ENCODE measurements at regions not wholly inside any gene's neighbourhood (a gene's known extent, or its start where the extent isn't known, plus 50 kb on each side); places are given as distances from the start of the nearest gene placed in this dataset.

- TF ChIP-seq, protein P1, sequence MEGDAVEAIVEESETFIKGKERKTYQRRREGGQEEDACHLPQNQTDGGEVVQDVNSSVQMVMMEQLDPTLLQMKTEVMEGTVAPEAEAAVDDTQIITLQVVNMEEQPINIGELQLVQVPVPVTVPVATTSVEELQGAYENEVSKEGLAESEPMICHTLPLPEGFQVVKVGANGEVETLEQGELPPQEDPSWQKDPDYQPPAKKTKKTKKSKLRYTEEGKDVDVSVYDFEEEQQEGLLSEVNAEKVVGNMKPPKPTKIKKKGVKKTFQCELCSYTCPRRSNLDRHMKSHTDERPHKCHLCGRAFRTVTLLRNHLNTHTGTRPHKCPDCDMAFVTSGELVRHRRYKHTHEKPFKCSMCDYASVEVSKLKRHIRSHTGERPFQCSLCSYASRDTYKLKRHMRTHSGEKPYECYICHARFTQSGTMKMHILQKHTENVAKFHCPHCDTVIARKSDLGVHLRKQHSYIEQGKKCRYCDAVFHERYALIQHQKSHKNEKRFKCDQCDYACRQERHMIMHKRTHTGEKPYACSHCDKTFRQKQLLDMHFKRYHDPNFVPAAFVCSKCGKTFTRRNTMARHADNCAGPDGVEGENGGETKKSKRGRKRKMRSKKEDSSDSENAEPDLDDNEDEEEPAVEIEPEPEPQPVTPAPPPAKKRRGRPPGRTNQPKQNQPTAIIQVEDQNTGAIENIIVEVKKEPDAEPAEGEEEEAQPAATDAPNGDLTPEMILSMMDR (IDR thresholded peaks at IDR 0.05) = no peak
- TF ChIP-seq POLR2A (IDR thresholded peaks at IDR 0.05; ENCODE audit: low read length) = no peak
- TF ChIP-seq, protein P2, sequence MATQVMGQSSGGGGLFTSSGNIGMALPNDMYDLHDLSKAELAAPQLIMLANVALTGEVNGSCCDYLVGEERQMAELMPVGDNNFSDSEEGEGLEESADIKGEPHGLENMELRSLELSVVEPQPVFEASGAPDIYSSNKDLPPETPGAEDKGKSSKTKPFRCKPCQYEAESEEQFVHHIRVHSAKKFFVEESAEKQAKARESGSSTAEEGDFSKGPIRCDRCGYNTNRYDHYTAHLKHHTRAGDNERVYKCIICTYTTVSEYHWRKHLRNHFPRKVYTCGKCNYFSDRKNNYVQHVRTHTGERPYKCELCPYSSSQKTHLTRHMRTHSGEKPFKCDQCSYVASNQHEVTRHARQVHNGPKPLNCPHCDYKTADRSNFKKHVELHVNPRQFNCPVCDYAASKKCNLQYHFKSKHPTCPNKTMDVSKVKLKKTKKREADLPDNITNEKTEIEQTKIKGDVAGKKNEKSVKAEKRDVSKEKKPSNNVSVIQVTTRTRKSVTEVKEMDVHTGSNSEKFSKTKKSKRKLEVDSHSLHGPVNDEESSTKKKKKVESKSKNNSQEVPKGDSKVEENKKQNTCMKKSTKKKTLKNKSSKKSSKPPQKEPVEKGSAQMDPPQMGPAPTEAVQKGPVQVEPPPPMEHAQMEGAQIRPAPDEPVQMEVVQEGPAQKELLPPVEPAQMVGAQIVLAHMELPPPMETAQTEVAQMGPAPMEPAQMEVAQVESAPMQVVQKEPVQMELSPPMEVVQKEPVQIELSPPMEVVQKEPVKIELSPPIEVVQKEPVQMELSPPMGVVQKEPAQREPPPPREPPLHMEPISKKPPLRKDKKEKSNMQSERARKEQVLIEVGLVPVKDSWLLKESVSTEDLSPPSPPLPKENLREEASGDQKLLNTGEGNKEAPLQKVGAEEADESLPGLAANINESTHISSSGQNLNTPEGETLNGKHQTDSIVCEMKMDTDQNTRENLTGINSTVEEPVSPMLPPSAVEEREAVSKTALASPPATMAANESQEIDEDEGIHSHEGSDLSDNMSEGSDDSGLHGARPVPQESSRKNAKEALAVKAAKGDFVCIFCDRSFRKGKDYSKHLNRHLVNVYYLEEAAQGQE (IDR thresholded peaks at IDR 0.05) = no peak
Observed at GRCh38 chr2:58447586-58447985, 206.5 kb upstream of the FANCL start.

Measured in A549 (cell line).